ENCODE measurements at regions not wholly inside any gene's neighbourhood (a gene's known extent, or its start where the extent isn't known, plus 50 kb on each side); places are given as distances from the start of the nearest gene placed in this dataset.
"Not testable (repeated sequence)": the region's sequence is repeated elsewhere in the genome, so short reads cannot be mapped to it uniquely, and the experiment has no call there.

- not testable (repeated sequence) for DNase-seq
Measured at GRCh38 chr5:62237944-62238343, 68.1 kb upstream of the KIF2A start.

GRCh38 chr5:62238584-62238983, 67.4 kb upstream of the KIF2A start:
- DNase-seq: not testable (repeated sequence)

GRCh38 chr5:62240494-62240893, 65.5 kb upstream of the KIF2A start:
- DNase-seq: not testable (repeated sequence)

GRCh38 chr5:62242000-62242399, 64.0 kb upstream of the KIF2A start:
- not testable (repeated sequence) for DNase-seq

GRCh38 chr5:62243046-62243445, 63.0 kb upstream of the KIF2A start:
- not testable (repeated sequence) for DNase-seq

- DNase-seq: not testable (repeated sequence)
Measured at GRCh38 chr5:62248192-62248591, 57.8 kb upstream of the KIF2A start.

GRCh38 chr5:62250085-62250484, 55.9 kb upstream of the KIF2A start:
- DNase-seq: not testable (repeated sequence)

- DNase-seq: not testable (repeated sequence)
Measured at GRCh38 chr5:62250919-62251318, 55.1 kb upstream of the KIF2A start.

- DNase-seq: not testable (repeated sequence)
Measured at GRCh38 chr5:62252519-62252918, 53.5 kb upstream of the KIF2A start.

- not testable (repeated sequence) for DNase-seq
Measured at GRCh38 chr5:62255551-62255950, 50.5 kb upstream of the KIF2A start.

- no peak for DNase-seq
Measured at GRCh38 chr5:62256161-62257019, 49.6 kb upstream of the KIF2A start.

Data from COR-L47 (cell line).